ENCODE measurements at regions not wholly inside any gene's neighbourhood (a gene's known extent, or its start where the extent isn't known, plus 50 kb on each side); places are given as distances from the start of the nearest gene placed in this dataset.

DNA sequence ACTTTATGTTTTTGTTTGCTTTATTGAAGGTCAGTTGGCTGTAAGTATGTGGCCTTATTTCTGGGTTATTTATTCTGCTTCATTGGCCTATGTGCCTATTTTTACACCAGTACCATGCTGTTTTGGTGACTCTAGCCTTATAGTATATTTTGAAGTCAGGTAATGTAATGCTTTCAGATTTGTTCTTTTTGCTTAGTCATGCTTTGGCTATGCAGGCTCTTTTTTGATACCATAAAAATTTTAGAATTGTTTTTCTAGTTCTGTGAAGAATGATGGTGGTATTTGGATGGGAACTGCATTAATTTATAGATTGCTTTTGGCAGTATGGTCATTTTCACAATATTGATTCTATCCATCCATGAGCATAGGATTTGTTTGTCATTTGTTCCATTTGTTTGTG is 63.5 kb upstream of the TTC14 start:
- TF ChIP-seq, protein P1, sequence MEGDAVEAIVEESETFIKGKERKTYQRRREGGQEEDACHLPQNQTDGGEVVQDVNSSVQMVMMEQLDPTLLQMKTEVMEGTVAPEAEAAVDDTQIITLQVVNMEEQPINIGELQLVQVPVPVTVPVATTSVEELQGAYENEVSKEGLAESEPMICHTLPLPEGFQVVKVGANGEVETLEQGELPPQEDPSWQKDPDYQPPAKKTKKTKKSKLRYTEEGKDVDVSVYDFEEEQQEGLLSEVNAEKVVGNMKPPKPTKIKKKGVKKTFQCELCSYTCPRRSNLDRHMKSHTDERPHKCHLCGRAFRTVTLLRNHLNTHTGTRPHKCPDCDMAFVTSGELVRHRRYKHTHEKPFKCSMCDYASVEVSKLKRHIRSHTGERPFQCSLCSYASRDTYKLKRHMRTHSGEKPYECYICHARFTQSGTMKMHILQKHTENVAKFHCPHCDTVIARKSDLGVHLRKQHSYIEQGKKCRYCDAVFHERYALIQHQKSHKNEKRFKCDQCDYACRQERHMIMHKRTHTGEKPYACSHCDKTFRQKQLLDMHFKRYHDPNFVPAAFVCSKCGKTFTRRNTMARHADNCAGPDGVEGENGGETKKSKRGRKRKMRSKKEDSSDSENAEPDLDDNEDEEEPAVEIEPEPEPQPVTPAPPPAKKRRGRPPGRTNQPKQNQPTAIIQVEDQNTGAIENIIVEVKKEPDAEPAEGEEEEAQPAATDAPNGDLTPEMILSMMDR (IDR thresholded peaks at IDR 0.05) = no peak
- TF ChIP-seq, protein P2, sequence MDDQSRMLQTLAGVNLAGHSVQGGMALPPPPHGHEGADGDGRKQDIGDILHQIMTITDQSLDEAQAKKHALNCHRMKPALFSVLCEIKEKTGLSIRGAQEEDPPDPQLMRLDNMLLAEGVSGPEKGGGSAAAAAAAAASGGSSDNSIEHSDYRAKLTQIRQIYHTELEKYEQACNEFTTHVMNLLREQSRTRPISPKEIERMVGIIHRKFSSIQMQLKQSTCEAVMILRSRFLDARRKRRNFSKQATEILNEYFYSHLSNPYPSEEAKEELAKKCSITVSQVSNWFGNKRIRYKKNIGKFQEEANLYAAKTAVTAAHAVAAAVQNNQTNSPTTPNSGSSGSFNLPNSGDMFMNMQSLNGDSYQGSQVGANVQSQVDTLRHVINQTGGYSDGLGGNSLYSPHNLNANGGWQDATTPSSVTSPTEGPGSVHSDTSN (IDR thresholded peaks at IDR 0.05) = no peak
- TF ChIP-seq SREBF2 (IDR thresholded peaks at IDR 0.05) = no peak
- TF ChIP-seq JUN (IDR thresholded peaks at IDR 0.05) = no peak
- TF ChIP-seq MAFK (IDR thresholded peaks at IDR 0.05; ENCODE audit: partially characterized antibody) = no peak
- no peak for TF ChIP-seq PHF8 (IDR thresholded peaks at IDR 0.05; ENCODE audit: borderline replicate concordance, low read depth)
- TF ChIP-seq EHMT2 (IDR thresholded peaks at IDR 0.05; ENCODE audit: low read depth) = no peak
- TF ChIP-seq POLR2AphosphoS2 (conservative IDR thresholded peaks at IDR 0.05; ENCODE audit: low read length) = no peak
